Bronchial epithelial cell (primary cell): ENCODE measurements at regions not wholly inside any gene's neighbourhood (a gene's known extent, or its start where the extent isn't known, plus 50 kb on each side); places are given as distances from the start of the nearest gene placed in this dataset.

ENCODE experiments used
- DNase-seq: peaks from one replicate; pipeline ENCODE4 v3.0.0-alpha.2; 2010; ENCODE audit warnings: low read depth
- FAIRE-seq: peaks from 2 replicates; lab custom pipeline; 2011; peaks lifted over from hg19 to GRCh38; lab: Jason Lieb, UNC
- H3K27me3 ChIP-seq: 2 replicates; pipeline ENCODE4 v1.5.1; 2011; ENCODE audit warnings: low read length; ENCODE audit not compliant: control insufficient read depth, insufficient read depth
- H3K36me3 ChIP-seq: 2 replicates; pipeline ENCODE4 v1.5.1; 2011; ENCODE audit warnings: low read length; ENCODE audit not compliant: control insufficient read depth, insufficient read depth
- H3K4me3 ChIP-seq: 2 replicates; pipeline ENCODE4 v1.5.1; 2011; ENCODE audit warnings: mild to moderate bottlenecking, low read depth, low read length, control low read depth
- TF ChIP-seq, protein P1 (sequence below): IDR thresholded peaks from 2 replicates; pipeline ENCODE4 v1.5.1; 2011; ENCODE audit warnings: mild to moderate bottlenecking, moderate library complexity, low read length, control low read depth, inconsistent platforms; ENCODE audit not compliant: insufficient read depth, severe bottlenecking

DNA sequence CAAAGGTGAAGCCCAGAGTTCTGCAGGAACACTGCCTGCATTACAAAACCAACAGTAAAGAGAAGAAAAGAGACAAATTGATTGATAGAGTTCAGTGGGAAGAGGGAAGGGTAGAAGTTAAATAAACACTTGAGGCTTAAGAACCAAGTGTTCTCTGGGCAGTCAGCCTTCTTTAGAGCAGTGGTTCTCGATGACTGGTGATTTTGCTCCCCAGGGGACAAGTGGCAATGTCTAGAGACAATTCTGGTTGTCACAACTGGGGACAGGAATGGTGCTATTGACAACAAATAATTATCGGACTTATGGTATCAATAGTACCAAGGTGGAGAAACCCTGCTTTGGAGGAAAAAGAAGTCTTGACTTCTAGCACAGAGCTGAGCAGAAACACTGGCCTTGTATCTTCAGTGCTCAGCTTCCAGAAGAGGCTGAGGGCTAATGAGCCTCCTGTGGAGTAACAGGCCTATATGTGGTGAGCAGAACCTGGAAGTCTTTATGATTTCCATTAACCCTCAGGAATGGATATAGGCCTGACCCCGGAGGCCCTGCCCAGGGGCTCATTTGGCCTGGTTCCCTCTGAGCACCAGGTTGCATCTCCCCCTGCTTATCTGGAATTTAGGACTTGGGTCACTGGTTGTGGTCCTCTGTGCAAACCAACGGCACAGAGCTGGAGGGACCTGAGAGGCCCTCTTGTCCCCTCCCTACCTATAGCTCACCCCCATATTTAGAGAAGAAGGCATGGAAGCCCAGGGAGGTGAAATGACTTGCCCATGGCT is 204.6 kb upstream of the PWP1 start:
- no peaks in the 10 kb centered on the region for H3K27me3 ChIP-seq
- no peaks in the 10 kb centered on the region for H3K36me3 ChIP-seq
- no peak overlapping the region for H3K4me3 ChIP-seq
- TF ChIP-seq, protein P1, sequence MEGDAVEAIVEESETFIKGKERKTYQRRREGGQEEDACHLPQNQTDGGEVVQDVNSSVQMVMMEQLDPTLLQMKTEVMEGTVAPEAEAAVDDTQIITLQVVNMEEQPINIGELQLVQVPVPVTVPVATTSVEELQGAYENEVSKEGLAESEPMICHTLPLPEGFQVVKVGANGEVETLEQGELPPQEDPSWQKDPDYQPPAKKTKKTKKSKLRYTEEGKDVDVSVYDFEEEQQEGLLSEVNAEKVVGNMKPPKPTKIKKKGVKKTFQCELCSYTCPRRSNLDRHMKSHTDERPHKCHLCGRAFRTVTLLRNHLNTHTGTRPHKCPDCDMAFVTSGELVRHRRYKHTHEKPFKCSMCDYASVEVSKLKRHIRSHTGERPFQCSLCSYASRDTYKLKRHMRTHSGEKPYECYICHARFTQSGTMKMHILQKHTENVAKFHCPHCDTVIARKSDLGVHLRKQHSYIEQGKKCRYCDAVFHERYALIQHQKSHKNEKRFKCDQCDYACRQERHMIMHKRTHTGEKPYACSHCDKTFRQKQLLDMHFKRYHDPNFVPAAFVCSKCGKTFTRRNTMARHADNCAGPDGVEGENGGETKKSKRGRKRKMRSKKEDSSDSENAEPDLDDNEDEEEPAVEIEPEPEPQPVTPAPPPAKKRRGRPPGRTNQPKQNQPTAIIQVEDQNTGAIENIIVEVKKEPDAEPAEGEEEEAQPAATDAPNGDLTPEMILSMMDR = no peak
- DNase-seq (no peak), FAIRE-seq (no peak)

GRCh38 chr12:107484230-107484629 is 201.4 kb upstream of the PWP1 start:
- no peaks in the 10 kb centered on the region for H3K27me3 ChIP-seq
- DNase-seq = no peak
- no peak overlapping the region for H3K4me3 ChIP-seq
- H3K36me3 ChIP-seq = no peaks in the 10 kb centered on the region
- TF ChIP-seq, protein P1 = no peak
- no peak for FAIRE-seq

GRCh38 chr12:107484941-107485340 is 200.7 kb upstream of the PWP1 start:
- DNase-seq (no peak), FAIRE-seq (no peak)
- Histone ChIP-seq H3K4me3 (no peak overlapping the region), H3K36me3 (no peaks in the 10 kb centered on the region), H3K27me3 (no peaks in the 10 kb centered on the region)
- TF ChIP-seq, protein P1 = no peak

DNA sequence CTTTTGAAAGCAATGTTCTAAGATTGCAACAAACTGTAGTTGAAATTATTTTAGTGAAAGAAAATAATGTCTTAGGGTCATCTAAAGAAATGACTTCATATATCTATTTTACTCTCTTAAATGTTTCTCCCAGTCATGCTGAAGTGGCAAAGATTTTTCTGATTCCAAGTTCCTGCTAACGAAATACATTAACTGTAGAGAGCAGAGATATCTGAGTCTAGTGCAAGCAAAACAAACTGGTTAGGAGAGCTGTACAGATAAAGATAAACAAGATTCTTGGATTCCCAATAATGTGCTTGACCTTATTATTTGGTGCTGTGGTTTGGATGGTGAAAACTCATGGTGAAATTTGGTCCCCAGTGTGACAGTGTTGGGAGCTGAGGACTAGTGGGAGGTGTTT is 199.9 kb upstream of the PWP1 start:
- FAIRE-seq = no peak
- TF ChIP-seq, protein P1 = no peak
- DNase-seq = no peak
- Histone ChIP-seq H3K36me3 (no peaks in the 10 kb centered on the region), H3K4me3 (no peak overlapping the region), H3K27me3 (no peaks in the 10 kb centered on the region)

GRCh38 chr12:107486140-107486892 is 199.3 kb upstream of the PWP1 start:
- no peaks in the 10 kb centered on the region for H3K27me3 ChIP-seq
- H3K4me3 ChIP-seq = no peak overlapping the region
- FAIRE-seq (no peak), DNase-seq (no peak)
- H3K36me3 ChIP-seq = no peaks in the 10 kb centered on the region
- TF ChIP-seq, protein P1 = no peak
